Stimulated activated CD8-positive, alpha-beta memory T cell treated with anti-CD3 and anti-CD28 coated beads, Interleukin-7, amount 100 ng/mL, for 24 hours (primary cell): ENCODE measurements at regions not wholly inside any gene's neighbourhood (a gene's known extent, or its start where the extent isn't known, plus 50 kb on each side); places are given as distances from the start of the nearest gene placed in this dataset.
"Not testable (repeated sequence)": the region's sequence is repeated elsewhere in the genome, so short reads cannot be mapped to it uniquely, and the experiment has no call there.

Experiments
- DNase-seq: peaks from one replicate; pipeline ENCODE4 v3.0.0-alpha.2; 2020; ENCODE audit warnings: low read depth

DNA sequence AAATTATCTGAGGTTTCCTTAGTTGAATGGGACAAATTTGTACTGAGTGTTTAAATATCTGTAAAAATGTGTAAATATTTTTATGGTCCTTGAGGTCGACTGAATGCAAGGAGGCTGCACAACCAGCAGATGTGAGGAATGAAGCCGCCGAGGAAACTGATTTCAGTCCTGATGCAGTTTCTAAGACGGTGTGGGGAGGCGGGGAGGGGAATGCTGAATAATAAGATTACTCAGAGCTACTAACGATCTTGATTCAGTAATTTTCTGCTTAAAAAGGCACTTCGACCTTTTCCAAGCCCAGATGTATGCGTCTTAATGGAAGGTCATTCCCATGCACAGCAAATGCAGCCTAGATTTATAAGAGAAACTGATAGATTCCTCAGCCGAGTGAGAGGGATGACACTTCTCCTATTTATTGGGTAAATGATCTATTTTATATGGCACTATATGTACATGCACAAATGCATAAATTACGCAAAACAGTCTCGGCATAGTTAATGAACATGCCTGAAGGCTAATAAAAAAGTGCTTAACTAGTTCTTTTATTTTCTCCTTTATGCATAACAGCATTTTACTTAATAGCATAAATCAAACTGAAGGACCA is 167.6 kb upstream of the PITRM1 start:
- DNase-seq = no peak

DNA sequence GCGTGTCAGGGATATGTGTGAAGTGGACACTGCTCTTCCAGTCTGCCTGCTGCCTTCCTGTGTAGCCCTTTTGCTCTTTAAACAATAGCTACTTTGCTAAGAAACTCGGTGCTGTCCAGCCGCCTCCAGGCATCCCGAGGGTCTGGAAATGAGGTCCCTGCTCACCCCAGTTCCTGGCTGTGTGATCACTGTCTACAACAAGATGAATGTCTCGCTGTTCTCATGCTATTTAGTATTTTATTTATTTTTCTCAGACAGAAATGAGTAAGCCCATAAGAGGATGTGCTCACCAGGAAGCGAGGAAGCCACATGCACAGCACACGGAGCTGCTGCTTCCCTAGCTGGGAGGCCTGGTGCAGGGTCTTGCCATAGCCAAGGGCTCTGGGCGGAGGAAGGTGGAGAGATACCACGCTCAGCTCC is 167.0 kb upstream of the PITRM1 start:
- no peak for DNase-seq

DNA sequence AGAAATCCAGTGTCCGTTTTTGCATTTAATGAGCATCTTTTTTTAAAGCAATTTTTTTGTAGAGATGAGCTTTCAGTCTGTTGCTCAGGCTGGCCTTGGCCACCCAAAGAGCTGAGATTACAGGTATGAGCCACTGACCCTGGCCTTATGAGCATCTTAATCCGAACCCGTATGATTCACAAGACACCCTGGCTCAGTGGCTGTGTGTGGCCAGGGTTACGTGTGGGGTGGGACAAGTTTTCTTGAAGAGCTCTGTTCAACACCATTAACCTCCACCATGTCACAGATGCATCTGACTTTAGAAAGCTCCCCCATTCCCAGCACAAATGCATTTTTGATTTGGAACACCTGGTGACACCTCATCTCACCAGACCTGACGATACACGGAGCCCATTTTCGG is 166.5 kb upstream of the PITRM1 start:
- no peak for DNase-seq

DNA sequence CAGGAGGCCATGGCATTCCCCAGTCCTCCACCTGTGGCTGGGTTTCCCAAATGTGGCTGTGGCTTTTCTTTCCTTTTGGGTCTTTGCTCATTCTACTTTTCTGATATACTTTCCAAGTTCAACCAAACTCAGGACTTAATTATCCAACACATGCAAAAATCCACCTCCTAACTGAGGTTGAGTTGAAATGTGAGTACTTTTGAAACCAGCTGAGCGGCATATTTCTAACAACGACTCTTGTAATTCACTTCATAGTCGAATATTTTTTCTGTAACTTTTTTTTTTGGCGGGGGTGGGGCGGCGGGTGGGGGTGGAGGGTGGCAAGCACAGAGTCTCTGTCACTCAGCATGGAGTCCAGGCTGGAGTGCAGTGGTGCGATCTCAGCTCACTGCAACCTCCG is 165.2 kb upstream of the PITRM1 start:
- DNase-seq = no peak

DNA sequence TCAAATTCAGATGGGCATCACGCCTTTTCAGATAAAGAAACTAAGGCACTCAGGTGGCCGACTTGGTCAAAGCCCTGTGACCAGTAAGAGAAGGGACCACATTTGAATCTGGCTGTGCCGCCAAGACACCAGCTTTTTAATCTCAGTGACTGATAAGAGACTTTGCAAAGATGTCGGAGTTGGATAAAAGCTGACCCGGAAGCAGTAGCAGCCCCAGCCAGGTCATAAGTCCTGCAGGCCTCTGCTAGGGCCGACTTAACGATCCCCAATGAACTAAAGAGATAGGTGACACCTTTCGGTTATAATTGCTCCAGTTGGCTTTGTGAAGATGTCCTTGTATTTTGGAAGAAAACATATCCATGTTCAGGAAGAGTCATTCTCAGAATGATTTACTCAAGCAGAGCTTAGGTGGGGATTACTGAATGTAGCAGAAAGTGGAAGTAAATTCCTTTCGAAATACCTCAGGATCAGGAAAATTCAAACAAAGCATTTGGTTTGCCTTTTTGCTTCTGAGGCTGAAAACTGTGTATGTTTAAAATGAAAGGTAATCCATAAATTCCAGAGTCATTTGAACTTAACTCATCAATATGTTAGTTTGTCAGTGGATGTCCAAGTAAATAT is 164.2 kb upstream of the PITRM1 start:
- no peak for DNase-seq

DNA sequence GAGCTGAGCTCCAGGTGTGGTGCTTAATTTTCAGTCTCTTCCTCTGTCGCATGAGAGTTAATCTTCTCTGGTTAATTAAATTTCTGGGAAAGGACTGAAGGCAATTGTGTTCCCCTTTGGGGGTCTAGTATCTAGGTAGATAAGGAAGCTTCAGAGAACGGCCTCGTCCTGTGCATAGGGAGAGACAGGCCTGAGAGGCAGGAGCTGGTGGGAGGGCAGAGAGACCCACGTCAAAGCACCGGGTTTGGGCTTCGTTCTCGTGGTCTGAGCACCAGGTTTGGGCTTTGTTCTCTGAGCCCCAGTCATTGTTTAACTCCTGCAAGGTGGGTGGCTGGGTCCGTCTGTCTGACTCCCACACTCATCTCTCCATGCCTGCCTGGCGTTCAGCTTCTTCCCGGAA is 160.8 kb upstream of the PITRM1 start:
- DNase-seq = no peak

DNA sequence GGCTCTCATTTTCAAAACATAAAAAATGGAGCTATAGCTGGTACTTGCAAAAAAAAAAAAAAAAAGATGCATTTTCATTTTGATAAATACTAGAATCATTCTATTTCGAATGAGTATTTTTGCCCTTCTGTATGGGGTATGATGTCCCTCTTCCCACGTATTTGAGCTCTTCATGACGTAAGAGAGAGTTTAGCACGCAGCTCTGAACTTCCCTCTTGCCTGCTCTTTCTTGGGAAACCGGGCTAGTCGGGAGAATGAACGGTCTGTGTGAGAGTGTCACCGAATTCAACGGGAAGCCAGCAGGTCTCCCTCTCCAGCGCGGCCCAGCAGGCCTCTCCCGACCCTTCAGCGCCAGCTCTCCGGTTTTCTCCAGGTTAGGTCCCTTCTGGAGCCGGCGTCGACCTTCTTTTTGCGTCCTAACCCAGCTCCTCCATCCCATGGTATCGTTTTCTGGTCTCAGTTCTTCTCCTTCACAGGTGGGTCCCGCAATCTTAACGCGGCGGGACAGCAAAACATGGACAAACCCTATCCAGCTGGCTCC is 159.2 kb upstream of the PITRM1 start:
- no peak for DNase-seq

DNA sequence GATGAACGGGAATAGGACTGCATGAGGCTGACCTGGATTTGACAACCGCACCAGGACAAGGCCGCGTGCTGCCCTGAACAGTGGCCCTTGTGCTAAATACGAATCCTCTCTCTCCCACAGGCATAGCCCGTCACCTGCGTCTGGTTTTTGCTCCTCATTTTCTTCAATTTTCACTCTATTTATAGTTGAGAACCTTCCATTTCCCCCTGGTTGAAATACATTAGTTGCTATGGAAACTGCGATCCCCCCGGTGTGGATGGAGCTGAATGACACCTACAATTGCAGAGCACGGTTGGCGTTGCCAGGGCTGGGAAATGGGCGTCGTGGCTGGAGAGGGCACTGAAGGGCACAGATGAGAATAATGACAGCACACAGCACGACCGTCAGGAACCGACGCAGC is 158.6 kb upstream of the PITRM1 start:
- no peak for DNase-seq

DNA sequence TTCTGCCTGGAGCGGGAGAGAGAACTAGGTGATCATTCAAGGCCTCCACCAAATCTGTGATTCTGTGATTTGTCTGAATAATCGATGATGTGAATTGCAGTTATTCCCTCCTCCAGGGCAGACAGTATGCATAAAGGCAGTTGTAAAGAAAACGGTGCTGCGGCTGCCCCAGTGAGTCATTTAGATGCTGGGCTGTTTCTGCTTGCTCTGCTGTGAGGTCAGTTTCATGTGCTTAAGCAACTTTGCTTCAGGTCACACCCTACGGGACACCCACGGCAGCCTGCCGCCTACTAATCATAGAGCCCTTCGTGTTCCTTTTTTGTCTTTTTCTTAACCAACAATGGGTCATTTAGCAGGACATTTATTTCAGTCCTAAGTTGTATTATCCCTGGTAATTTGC is 158.1 kb upstream of the PITRM1 start:
- DNase-seq = no peak

DNA sequence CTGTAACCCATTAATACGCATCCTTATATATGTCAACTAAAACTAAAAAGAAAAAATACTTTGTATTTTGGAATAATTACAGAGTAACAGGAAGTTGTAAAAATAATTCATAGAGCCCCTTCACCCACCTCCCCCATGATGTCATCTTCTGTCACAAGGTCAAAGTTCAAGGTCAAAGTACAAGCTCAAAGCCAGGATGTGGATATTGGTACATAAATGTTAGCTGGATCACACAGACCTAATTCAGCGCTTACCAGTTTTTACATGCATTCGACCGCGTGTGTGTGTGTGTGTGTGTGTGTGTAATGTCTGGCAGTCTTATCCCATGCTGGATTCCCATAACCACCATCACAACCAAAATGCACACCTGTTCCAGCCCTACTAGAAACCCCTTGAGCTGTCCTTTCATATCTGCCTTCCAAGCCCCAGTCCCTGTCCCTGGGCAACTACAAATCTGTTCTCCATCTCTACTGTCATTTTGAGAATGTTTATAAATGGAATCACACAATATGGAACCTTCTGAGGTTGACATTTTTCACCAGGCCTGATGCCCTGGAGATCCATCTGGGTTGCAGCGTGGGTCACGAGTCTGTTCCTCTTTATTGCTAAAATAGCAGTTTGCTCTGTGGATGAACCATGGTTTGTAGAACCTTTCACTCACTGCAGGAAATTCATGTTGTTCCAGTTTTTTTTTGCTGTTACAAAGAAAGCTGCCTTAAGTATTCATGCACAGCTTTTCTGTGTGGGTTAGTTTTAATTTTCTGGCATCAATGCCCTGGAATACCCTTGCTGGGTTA is 153.6 kb upstream of the PITRM1 start:
- DNase-seq = no peak

DNA sequence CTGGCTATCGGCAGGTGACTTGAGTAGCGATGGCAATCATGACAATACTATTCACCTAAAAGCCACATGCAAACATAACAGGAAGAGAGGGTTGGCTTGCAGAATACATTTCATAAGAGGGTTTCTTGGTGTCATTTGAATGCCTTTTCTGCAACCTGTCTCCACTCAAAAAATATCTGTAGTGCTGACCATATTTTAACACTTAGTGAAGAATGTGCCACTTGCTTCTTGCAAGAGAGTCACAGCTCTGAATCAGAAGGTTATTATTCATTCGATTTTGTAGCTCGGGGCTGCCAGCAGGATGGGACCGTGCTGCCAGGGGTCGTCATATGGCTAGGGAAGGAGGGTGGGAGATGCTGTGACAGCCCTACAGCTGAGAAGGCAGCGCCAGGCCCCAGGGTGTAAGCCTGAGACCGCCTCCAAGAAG is 152.0 kb upstream of the PITRM1 start:
- DNase-seq = no peak

DNA sequence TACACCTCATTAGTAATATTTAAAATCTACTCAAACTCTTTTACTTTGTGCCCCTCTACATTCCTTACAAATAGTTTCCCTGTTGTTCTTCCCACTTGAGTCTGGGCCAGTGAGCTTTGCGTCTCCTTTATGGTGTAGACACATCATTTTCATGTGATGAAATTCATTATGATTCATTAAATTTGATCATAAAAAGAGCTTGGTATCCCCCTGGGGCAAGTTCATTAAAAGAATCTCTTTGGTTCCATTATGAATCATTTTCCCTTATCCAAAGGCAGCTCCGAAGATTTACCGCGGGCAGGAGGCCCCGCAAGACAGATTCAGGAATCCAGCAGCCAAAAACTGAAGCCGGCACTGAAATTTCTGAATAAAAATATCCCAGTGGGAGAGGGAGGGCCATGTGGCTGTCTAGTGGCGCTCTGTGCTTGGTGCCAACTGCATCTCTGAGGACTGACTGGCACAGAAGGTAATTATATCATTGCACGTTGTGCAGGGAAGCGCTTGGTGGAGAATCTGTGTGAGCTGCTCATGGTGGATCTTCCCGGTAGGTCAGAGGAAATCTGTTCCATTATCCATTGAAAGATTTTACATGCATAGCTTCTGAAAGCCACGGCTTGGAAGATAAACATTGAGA is 151.4 kb upstream of the PITRM1 start:
- DNase-seq = no peak

DNA sequence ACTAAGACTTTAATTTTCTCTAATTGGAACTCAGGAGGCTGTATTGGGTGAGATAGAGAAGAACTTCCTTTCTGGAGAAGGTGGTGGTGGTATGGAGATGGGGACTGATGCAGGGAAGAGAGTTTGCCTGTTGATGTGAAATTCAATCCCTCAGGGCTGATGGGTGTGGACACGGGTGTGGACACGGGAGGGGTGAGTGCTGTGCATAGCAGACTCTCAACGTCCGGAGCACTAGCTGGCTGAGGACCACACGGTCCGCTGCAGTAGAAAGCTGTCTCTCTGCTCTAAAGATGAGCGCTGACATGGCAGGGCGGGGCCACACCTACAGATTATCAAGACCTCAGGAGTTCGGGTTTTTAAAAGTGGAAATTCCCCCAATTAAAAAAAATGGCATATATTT is 148.5 kb upstream of the PITRM1 start:
- no peak for DNase-seq

DNA sequence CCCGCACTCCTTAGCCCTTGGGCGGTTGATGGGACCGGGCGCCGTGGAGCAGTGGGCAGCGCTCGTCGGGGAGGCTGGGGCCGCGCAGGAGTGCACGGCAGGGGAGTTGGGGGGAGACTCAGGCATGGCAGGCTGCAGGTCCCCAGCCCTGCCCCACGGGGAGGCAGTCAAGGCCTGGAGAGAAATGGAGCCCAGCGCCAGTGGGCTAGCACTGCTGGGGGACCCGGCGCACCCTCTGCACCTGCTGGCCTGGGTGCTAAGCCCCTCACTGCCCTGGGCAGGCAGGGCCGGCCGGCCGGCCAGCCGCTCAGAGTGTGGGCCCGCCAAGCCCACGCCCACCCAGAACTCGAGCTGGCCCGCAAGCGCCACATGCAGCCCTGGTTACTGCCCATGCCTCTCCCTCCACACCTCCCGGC is 147.2 kb upstream of the PITRM1 start:
- no peak for DNase-seq

DNA sequence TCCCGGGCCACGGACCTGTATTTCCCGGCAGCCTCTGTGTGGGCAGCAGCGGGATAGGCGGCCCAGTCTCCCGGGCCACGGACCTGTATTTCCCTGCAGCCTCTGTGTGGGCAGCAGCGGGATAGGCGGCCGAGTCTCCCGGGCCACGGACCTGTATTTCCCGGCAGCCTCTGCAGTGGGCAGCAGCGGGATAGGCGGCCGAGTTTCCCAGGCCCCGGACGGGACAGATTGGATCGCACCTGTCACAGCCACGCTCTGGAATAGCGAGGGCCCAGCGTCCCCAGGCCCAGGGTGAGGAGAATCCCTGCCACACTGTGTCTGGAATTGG is 145.9 kb upstream of the PITRM1 start:
- not testable (repeated sequence) for DNase-seq

DNA sequence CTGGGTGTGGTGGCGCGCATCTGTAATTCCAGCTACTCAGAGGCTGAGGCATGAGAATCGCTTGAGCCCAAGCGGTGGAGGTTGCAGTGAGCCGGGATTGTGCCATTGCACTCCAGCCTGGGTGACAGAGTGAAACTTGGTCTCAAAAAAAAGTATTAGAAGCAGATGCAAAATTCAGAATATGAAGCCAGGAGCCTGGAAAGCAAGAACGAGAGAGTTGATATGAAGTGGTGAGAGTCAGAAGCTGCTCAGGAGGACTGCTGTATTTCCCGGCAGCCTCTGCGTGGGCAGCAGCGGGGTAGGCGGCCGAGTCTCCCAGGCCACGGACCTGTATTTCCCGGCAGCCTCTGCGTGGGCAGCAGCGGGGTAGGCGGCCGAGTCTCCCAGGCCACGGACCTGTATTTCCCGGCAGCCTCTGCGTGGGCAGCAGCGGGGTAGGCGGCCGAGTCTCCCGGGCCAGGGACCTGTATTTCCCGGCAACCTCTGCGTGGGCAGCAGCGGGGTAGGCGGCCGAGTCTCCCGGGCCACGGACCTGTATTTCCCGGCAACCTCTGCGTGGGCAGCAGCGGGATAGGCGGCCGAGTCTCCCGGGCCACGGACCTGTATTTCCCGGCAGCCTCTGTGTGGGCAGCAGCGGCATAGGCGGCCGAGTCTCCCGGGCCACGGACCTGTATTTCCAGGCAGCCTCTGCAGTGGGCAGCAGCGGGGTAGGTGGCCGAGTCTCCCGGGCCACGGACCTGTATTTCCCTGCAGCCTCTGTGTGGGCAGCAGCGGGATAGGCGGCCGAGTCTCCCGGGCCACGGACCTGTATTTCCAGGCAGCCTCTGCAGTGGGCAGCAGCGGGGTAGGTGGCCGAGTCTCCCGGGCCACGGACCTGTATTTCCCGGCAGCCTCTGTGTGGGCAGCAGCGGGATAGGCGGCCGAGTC is 145.2 kb upstream of the PITRM1 start:
- DNase-seq = not testable (repeated sequence)

DNA sequence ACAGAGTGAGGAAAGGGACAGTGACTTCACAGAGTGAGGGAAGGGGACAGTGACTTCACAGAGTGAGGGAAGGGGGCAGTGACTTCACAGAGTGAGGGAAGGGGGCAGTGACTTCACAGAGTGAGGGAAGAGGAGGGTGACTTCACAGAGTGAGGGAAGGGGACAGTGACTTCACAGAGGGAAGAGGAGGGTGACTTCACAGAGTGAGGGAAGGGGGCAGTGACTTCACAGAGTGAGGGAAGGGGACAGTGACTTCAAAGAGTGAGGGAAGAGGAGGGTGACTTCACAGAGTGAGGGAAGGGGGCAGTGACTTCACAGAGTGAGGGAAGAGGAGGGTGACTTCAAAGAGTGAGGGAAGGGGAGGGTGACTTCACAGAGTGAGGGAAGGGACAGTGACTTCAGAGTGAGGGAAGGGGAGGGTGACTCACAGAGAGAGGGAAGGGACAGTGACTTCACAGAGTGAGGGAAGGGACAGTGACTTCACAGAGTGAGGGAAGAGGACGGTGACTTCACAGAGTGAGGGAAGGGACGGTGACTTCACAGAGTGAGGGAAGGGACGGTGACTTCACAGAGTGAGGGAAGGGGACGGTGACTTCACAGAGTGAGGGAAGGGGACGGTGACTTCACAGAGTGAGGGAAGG is 142.0 kb upstream of the PITRM1 start:
- not testable (repeated sequence) for DNase-seq

DNA sequence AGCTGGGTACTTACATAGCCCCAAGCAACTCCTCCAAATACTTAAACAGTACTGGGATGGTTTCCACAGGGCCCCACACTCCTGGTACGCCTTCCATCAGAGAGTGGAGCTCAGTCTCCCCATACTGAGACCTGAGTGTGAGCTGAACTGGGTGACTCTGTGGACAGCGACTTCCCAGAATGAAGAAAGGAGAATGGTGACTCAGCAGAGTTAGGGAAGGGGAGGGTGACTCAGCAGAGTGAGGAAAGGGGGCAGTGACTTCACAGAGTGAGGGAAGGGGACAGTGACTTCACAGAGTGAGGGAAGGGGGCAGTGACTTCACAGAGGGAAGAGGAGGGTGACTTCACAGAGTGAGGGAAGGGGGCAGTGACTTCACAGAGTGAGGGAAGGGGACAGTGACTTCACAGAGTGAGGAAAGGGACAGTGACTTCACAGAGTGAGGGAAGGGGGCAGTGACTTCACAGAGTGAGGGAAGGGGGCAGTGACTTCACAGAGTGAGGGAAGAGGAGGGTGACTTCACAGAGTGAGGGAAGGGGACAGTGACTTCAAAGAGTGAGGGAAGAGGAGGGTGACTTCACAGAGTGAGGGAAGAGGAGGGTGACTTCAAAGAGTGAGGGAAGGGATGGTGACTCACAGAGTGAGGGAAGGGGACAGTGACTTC is 141.3 kb upstream of the PITRM1 start:
- DNase-seq = not testable (repeated sequence)

DNA sequence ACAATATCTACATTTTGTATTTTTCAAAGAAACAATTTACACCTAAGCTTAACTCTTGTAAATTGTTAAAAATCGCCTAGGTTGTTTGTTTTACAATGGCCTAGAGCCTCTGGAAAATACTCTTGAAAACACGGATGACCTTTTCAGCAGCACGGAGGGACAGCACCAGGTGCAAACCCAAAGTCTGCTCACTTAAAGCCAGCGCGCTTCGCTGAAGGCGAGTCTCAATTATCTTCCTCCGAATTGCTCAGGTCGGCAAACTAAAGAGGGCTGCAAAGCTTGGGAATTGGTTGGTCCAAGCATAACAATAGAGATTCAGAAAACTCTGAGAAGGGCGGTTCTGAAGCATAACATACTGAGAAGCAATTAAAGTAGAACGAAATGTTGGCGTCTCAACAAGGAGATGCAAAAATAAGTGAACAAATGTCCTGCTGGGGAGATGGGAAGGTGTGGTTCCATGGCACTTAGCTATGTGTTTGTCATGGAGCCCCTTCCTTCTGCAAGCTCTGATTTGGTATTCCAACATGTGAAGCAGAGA is 139.9 kb upstream of the PITRM1 start:
- DNase-seq = no peak
